Progenitor cell of endocrine pancreas (in vitro differentiated cells): ENCODE measurements at regions not wholly inside any gene's neighbourhood (a gene's known extent, or its start where the extent isn't known, plus 50 kb on each side); places are given as distances from the start of the nearest gene placed in this dataset.

Experiments
- DNase-seq: peaks from one replicate; pipeline ENCODE4 v3.0.0; 2021; ENCODE audit warnings: low spot score; ENCODE audit not compliant: unreplicated experiment
- H3K27ac Mint-ChIP-seq: 2 replicates; pipeline ENCODE4 v1.8.0; 2021; ENCODE audit warnings: mild to moderate bottlenecking, moderate library complexity, mixed read lengths
- H3K27me3 Mint-ChIP-seq: 2 replicates; pipeline ENCODE4 v1.8.0; 2021; ENCODE audit warnings: mixed read lengths
- H3K36me3 Mint-ChIP-seq: 2 replicates; pipeline ENCODE4 v1.8.0; 2022; ENCODE audit warnings: mixed read lengths; ENCODE audit not compliant: insufficient read depth
- H3K4me1 Mint-ChIP-seq: 2 replicates; pipeline ENCODE4 v1.8.0; 2021; ENCODE audit warnings: low read depth, mixed read lengths
- H3K4me3 Mint-ChIP-seq: 2 replicates; pipeline ENCODE4 v1.8.0; 2021; ENCODE audit warnings: low read depth, mild to moderate bottlenecking, moderate library complexity, mixed read lengths
- H3K9me3 Mint-ChIP-seq: 2 replicates; pipeline ENCODE4 v1.8.0; 2021; ENCODE audit warnings: low read depth, mixed read lengths
- TF ChIP-seq, protein P1 (sequence below): fragments of 200-600 bp; sonication (generic); IDR thresholded peaks from one replicate; pipeline ENCODE4 v1.5.0; 2021; ENCODE audit warnings: antibody characterized with exemption, mild to moderate bottlenecking; ENCODE audit not compliant: unreplicated experiment

DNA sequence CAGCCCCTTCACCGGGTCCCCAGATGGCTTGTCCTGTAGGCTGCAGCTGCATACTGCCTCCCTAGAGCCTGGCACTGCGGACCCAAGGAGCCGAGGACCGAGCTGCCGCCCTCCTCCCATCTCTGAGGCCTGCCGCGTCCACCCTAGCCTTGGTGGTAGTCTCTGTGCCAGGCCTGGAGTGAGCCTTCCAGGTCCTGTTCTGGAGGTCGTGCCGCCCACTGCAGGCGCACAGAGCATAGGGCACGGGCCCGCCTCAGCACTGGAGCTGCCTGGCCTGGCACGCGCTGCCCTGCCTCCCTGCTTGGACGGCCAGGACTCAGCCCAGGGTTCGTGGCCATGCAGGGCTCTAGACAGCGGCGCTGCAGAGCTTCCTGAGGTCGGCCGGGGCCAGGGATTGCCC is 239.5 kb downstream of the DCDC2C start:
- TF ChIP-seq, protein P1, sequence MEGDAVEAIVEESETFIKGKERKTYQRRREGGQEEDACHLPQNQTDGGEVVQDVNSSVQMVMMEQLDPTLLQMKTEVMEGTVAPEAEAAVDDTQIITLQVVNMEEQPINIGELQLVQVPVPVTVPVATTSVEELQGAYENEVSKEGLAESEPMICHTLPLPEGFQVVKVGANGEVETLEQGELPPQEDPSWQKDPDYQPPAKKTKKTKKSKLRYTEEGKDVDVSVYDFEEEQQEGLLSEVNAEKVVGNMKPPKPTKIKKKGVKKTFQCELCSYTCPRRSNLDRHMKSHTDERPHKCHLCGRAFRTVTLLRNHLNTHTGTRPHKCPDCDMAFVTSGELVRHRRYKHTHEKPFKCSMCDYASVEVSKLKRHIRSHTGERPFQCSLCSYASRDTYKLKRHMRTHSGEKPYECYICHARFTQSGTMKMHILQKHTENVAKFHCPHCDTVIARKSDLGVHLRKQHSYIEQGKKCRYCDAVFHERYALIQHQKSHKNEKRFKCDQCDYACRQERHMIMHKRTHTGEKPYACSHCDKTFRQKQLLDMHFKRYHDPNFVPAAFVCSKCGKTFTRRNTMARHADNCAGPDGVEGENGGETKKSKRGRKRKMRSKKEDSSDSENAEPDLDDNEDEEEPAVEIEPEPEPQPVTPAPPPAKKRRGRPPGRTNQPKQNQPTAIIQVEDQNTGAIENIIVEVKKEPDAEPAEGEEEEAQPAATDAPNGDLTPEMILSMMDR = no peak
- Mint-ChIP-seq H3K4me1 (no peaks in the 10 kb centered on the region), H3K9me3 (peaks cover 5% of the 10 kb centered on the region), H3K27me3 (peaks cover 3% of the 10 kb centered on the region), H3K36me3 (no peaks in the 10 kb centered on the region), H3K27ac (no peak overlapping the region), H3K4me3 (no peak overlapping the region)
- no peak for DNase-seq

DNA sequence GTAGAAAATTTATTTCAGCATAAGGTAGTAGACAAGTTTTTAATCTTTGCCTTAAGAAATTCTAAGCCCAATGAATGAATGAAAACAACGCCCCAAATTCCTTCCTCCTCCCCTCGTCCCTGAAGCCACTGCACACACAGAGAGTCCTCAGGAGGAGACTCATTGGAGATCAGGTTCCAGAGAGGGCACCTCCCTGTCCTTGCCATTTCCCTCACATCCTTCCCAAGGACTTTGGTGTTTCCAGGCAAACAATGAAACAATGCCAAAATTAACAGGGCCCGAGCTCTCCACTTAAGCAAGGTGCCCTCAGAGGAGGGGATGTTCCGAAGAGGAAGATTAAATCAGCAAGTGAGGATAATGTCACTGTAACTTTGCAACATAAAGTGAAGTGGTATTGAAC is 240.7 kb downstream of the DCDC2C start:
- TF ChIP-seq, protein P1 = no peak
- H3K9me3 Mint-ChIP-seq = no peaks in the 10 kb centered on the region
- no peaks in the 10 kb centered on the region for H3K36me3 Mint-ChIP-seq
- H3K4me3 Mint-ChIP-seq = no peak overlapping the region
- H3K27me3 Mint-ChIP-seq = peaks cover 3% of the 10 kb centered on the region
- DNase-seq = no peak
- H3K27ac Mint-ChIP-seq = no peak overlapping the region
- H3K4me1 Mint-ChIP-seq = no peaks in the 10 kb centered on the region

DNA sequence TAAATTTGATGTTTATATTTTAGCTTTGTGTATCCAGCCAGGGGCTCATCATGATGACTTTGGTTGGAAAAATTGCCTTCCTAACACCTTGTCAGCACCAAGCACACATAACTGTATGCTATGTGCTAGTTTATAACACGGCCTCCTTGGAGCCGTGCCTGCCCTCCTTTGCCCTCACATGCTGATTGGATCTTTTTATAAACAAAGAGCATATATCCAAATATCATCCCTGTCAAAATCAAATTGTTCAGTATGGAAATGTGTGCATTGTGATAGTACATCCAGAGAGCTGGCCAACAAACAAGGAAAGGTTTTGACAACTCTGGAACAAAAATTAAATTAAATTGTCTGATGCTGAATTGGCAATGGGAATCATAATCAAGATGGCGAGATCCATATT is 241.5 kb downstream of the DCDC2C start:
- H3K27ac Mint-ChIP-seq = no peak overlapping the region

DNA sequence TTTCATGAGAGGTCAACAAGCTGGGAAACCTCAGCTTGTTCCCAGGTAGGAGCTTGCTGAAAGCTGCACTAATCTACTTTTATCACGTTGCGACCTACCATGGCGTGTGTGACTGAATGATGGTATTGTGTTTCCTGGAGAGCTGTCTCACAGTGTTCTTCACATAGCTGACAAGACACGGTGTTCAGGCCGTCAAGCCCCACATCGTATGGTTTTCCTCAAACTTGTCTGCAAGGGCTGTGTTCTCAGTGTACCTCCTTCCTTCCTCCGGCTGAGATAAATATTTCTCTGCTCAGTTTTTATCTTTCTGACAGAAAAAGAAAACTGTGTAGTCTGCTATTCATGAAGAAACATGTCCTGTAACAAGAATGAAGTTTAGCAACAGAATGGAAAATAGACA is 244.8 kb downstream of the DCDC2C start:
- H3K36me3 Mint-ChIP-seq = no peaks in the 10 kb centered on the region
- no peaks in the 10 kb centered on the region for H3K4me1 Mint-ChIP-seq
- no peak overlapping the region for H3K27ac Mint-ChIP-seq
- no peak overlapping the region for H3K4me3 Mint-ChIP-seq
- H3K27me3 Mint-ChIP-seq = no peaks in the 10 kb centered on the region
- DNase-seq = no peak
- peaks cover 3% of the 10 kb centered on the region for H3K9me3 Mint-ChIP-seq
- TF ChIP-seq, protein P1 = no peak

More for the DNA sequence above, 241.5 kb downstream of the DCDC2C start:
- Mint-ChIP-seq H3K27me3 (no peaks in the 10 kb centered on the region), H3K4me3 (no peak overlapping the region), H3K9me3 (no peaks in the 10 kb centered on the region), H3K4me1 (no peaks in the 10 kb centered on the region), H3K36me3 (no peaks in the 10 kb centered on the region)
- DNase-seq = no peak
- TF ChIP-seq, protein P1 = no peak

DNA sequence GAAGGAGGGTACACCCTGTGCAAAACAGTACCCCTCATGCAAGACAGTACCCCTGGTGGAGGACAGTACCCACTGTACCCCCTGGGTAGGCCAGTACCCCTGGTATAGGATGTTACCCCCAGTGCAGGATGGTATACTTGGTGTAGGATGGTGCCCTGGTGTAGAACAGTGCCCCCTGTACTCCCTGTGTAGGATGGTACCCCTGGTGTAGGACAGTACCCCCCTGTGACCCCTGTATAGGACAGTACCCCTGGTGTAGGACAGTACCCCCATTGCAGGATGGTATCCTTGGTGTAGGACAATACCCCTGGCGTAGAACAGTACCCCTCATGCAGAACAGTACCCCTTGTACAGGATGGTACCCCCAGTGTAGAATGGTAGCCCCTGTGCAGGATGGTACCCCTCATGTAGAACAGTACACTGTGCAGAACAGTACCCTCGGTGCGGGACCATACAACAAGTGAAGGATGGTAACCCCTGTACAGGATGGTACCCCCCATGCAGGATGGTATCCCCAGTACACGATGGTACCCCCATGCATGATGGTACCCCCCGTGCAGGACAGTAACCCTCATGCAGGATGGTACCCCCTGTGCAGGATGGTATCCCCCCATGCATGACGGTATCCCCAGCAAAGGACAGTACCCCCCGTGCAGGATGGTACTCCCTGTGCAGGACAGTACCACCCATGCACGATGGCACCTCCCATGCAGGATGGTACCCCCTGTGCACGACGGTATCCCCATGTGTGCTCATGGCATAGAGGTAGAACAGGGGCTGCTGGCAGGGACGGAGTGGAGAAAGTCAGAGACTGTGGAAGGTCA is 248.0 kb downstream of the DCDC2C start:
- no peak for DNase-seq
- TF ChIP-seq, protein P1 = no peak
- H3K9me3 Mint-ChIP-seq = peaks cover 3% of the 10 kb centered on the region
- no peaks in the 10 kb centered on the region for H3K36me3 Mint-ChIP-seq
- H3K4me1 Mint-ChIP-seq = no peaks in the 10 kb centered on the region
- no peak overlapping the region for H3K4me3 Mint-ChIP-seq
- no peaks in the 10 kb centered on the region for H3K27me3 Mint-ChIP-seq
- no peak overlapping the region for H3K27ac Mint-ChIP-seq
